Activated CD4-positive, alpha-beta T cell treated with anti-CD3 and anti-CD28 coated beads, Interleukin-2, amount 50 U/mL, for 48 hours (primary cell): ENCODE measurements at regions not wholly inside any gene's neighbourhood (a gene's known extent, or its start where the extent isn't known, plus 50 kb on each side); places are given as distances from the start of the nearest gene placed in this dataset.

Source experiments
- DNase-seq, 2 experiments: peaks; one replicate each; pipeline ENCODE4 v3.0.0-alpha.2; 2020

- no peak for DNase-seq
Observed at GRCh38 chr2:9758741-9759140, 84.5 kb upstream of the TAF1B start.

DNA sequence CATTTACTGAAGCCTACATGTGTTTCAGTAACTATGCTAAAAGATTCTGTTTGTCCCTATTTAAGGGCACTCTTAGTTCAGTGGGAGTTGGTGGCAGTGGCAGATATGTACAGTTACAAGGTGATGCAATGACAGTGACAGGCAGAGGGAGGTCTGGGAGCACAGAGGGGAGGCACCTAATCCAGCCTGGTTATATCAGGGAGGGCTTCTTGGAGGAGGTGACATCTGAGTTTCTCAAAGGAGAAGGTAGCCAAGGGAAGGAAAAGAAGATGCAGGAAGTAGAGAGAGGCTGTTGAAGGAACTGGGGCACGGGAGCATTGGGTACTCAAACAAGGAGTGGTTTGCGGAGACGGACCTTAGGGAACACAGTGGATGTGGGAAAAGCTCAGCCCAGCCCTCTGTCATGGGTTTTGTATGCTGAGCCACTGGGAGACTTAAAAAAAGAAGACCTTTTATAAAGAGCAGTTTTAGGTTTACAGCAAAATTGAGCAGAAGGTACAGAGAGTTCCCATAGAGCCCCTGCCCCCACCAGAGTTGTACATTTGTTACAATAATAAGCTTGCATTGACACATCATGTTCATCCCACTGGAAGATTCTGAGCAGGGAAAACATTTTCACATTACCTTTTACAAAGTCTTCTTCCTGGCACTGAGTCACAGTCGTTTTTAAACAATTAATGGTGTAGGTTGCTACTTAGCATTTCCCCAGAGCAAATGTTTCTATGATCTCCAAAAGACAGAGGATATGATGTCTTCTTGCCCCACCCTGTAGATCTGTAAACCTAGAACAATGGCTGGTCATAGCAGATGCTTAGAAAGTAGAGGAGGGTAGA lies 83.0 kb upstream of the TAF1B start:
- DNase-seq = no peak

- no peak for DNase-seq
Observed at GRCh38 chr2:9760902-9761228, 82.4 kb upstream of the TAF1B start.

- no peak for DNase-seq
Observed at GRCh38 chr2:9761577-9761976, 81.7 kb upstream of the TAF1B start.

DNA sequence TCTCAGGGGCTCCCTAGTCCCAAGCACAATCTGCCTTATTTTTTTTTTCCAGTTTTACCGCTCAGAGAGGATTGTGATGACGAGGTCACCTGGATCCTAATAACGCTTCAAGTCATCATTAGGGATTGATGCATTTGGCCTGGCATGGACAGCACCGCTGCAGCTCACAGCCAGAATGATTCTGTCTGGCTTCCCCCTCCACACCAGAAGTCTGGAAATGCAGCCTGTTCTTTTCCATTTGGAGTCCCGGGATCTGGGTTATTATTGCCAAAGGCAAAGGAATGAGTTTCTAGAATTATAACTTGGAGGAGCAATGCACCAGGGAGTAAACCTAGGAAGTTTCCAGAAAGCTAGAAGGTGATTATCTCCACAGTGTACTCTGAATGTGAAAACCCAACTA lies 81.1 kb upstream of the TAF1B start:
- DNase-seq = no peak

GRCh38 chr2:9762941-9763340 lies 80.3 kb upstream of the TAF1B start:
- DNase-seq = no peak

- DNase-seq = peak in 1 of 2 experiments; percentile 57
Observed at GRCh38 chr2:9763356-9764152, 79.7 kb upstream of the TAF1B start.

- DNase-seq = no peak
Observed at GRCh38 chr2:9764153-9764778, 79.0 kb upstream of the TAF1B start.

- no peak for DNase-seq
Observed at GRCh38 chr2:9765611-9766531, 77.4 kb upstream of the TAF1B start.

DNA sequence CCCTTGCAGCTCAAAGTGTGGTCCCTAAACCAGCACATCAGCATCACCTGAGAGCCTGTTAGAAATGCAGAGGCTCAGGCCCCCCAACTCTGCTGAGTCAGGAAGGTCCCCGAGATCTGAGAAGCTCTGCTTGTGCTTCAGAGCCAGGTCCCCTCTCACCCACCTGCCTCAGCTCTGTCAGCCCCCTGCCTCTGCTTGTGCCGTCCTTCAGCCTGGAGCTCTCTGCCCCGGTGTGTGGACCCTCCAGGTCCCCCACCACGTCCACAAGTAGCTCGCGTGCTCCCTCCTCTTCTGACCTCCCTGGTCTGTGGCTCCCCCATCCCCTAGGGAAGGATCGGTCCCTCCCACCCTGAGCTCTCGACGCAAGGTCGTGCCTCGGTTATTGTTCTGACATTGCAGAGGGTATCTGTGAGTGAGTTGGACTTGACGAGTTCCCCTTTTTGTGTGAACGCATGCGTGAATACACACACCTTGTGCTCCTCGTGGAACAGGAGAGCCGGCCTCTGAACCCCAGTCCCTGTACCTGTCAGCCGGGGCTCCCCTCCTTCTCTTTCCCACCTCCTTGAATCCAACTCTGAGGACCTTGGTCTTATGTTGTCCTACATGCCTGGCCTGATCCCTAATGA lies 75.5 kb upstream of the TAF1B start:
- DNase-seq = no peak

DNA sequence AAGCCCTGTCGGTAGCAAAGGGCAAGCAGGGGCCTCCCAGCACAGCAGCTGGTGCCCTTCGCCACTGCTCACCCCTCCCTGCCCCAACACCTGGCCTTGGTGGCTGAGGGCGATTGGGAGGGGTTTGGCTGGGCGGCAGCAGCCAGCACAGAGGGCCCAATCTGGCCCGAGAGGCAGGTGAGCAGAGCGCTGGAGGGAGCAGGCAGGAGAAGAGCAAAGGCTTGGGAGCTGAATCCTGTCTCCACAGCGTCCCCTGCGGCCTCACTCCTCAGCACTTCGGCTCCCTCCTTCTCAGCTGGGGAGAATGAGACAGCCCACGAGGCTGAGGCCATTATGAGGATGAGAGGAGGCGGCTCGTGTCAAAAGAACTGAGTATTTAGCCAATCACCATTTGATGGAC lies 74.9 kb upstream of the TAF1B start:
- DNase-seq = no peak

DNA sequence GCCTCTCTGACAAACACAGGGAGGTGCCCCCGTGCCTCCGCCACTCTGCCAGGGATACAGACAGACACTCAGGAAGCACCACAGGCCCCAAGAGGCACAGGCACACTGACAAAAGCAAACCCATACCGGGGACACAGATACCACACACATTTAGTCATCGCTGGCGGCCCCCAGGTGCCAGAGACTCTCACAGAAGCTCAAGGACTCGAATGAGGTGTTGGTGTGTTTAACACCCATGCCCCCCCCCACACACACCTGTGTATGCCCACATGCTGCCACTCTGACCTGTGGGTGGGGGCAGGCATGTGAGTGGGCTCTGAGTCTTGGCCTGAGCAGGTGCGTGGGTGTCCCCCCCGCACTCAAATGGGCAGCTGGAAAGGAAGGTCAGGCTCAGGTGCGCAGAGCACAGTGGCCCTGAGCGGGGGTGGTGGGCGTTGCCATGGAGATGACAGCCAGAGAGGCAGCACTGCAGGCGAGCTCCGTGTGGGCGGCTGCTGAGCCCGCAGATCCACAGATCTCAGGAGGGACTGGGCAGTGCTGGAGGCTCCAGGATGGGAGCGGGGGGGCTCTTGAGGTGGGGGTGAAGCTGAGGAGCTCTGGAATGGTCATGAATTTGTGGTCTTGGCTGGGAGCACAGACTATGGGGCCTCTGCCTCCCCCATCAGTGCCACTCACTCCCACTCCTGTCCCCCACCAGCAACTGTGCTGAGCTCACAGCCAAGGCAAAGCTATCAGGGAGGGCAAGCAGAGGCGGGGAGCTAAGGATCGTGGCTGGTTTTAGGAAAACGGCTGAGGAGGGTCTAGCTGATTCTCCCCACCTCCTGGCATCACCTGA lies 73.9 kb upstream of the TAF1B start:
- DNase-seq = peak in 1 of 2 experiments; percentile 60

DNA sequence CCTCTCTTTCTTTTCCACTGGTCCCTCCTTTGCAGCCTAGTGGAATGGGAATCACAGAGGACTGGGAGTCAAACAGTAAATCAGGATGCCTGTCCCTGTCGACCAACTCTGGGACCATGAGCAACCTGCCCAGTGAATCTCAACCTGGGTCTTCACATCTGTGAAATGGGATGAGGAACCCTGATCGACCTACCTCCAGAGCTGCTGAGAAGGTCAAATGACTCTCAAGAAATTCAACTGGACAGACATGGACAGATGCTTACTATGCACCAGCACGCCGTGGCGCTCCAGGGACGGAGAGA lies 73.3 kb upstream of the TAF1B start:
- no peak for DNase-seq

GRCh38 chr2:9770308-9771100 lies 72.8 kb upstream of the TAF1B start:
- peak; percentile 61 to 63 for DNase-seq

DNA sequence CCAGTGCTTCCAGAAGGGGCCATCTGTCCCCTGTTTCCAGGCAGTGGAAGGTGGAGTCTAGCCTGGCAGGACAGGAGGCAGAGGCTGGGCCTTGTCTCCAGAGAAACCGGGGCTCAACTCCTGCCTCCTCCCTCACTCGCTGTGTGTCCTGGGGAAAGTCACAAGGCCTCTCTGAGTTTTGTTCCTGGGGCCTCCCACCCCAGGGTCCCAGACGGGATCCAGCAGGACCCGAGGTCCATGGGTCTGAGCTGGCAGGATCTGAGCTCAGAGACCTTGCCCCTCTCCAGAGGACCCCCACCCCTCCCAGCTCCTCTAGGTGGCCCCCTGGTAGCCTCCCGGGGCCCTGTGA lies 72.2 kb upstream of the TAF1B start:
- no peak for DNase-seq

- no peak for DNase-seq
Observed at GRCh38 chr2:9771481-9772017, 71.7 kb upstream of the TAF1B start.

DNA sequence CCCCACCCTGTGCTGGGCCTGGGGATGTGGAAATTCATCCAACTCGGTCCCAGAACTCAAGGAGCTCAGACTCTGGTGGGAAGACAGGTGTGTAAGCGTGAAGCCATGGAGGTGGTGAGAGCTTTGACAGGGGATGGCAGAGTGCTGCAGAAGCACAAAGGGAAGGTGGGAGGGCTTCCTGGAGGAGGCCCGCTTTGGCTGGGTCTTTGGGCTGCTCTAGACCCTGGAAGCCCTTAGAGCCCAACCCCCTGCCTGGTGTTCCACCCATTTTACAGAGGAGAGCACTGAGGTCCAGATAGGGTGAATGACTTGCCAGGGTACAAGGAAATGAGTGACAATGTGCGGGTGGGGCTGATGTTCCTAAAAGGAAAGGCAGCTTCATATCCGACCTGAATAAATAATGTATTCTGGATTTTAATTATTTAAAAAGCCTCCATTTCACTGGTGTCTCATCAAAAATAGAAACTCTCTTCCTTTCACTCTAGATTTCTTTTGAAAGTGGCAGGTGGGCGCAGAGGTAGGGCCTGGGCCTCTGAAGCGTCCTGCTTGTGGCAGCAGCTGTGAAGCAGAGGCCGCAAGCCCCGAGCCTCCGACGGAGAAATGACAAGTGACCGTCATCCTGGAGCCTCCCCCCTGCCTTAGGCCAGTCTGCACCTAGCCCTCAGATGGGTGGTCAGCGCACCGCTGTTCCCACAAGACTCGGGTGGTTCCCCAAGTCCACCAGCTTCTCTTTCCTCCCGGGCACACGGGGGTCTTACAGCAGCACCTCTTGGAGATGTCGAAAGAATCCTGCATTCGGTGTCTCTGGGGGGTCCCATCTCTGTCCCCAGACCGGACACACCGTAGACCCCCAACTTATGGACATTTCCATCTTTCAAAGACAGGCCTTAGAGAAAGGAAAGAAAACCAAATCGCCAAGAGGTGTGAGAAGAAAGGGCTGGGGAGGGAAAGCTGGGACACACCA lies 71.0 kb upstream of the TAF1B start:
- DNase-seq = no peak

DNA sequence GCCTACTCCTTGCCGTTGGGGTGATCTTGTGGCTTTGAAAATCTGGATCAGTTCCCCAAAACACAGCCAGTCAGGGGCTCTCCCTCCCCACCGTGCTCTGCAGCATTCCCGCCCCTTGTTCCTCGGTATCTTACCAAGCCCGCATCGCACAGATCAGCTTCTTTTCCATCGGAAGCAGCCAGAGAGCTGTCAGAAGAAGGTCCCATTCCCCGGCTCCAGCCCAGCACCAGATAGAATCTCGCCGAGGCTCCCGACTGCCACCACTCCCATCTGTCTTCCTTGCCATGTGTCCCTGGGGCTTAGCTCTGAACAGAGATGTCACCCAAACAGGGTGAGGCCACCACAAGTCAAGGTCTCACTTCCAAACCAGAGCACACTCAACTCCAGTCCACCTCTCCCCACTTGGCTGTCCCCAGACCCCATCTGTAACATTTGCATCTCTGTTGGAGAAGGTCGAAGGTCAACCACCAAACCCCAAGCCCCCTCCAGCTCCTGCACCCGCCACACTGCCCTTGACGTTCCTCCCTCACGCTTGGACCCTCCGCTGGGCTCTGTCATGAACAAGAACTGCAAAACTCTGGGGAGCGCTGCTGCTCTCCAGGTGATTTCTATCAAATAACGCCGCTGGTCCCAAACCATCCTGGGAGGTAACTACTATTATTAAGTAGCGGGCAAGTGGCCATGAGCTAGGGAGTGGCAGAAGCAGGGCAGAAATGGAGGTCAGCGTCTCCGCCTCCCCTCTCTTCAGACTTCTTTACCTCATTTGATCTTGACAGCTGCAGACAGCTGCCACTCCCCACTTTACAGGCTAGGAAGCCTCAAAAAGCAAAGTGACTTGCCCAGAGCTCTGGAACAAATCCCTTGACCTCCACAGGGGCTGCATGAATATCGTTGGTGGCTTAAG lies 70.0 kb upstream of the TAF1B start:
- no peak for DNase-seq
